Non-pigmented ciliary epithelial cell (primary cell): ENCODE measurements at regions not wholly inside any gene's neighbourhood (a gene's known extent, or its start where the extent isn't known, plus 50 kb on each side); places are given as distances from the start of the nearest gene placed in this dataset.

Experiments
- DNase-seq: peaks from one replicate; pipeline ENCODE4 v3.0.0-alpha.2; 2010; ENCODE audit warnings: low read depth

DNA sequence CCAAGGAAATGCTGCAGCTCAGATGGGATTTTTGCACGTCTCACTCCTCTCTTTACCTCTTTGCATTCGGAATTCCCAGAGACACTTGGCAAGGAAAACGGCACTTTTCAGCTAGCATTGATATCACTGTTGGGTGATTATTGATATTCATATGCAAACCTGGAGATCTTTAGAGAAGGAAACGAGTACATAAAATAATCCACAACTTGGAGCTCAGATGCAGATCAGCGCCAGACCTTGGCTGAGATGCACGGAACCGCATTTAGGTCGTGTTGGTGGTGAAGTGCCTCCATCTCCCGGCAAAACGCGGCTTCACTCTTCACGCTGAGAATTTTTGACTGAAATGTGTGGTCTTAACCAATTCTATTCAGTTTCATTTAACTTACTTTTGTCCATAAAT is 77.2 kb upstream of the ARHGEF7 start:
- DNase-seq = no peak

DNA sequence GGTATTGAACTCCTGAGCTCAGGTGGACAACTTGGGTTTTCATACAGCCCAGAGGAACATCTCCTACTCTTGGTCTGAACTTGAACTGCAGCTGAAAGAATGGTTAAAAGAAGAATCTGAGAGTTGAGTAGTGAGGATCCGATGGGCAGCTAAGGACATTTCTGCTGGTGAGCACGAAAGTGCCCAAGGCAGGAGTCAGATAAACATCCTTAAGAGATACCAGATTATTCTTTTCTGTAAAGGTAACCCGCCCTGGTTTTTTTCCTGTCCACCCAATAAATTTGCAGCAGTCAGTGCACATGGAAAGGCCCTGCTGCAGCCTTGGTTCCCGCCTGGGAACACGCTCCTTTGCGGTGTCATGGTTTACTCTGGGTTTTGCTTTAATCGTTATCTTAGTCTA is 78.4 kb upstream of the ARHGEF7 start:
- no peak for DNase-seq

DNA sequence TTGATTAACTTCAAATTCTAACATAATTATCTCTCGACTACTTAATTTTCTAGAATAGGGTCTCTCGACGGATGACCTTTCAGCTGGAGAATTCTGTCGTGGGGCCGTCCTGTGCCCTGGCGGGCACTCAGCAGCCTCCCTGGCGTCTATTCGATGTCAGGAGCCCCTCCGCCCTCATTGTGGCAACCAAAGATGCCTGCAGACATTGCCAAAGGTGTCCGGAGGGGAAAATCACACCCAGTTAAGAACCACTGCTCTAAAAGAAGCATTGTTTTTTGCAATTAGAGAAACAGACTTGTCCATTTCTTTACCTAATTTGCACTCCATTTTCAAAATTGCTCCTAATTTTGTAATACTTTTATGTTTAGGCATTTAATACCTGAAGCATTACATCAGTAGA is 79.2 kb upstream of the ARHGEF7 start:
- DNase-seq = no peak

DNA sequence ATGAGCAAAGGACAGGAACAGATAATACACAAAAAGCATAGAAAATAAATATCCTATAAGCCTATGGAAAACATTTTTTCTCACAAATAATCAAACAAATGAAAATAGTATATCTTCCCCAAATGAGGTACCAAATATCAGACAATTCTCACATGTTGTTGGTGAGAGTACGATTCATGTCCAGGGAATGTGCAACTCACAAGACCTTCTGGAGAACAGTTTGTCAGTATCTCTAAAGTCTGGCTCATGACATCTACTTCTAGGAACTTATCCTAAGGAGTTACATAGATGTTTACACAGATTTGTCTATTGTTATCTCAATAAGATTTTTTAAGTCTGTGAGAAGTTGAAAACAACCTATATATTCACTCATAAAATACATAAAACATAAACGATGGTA is 80.3 kb upstream of the ARHGEF7 start:
- DNase-seq = no peak

DNA sequence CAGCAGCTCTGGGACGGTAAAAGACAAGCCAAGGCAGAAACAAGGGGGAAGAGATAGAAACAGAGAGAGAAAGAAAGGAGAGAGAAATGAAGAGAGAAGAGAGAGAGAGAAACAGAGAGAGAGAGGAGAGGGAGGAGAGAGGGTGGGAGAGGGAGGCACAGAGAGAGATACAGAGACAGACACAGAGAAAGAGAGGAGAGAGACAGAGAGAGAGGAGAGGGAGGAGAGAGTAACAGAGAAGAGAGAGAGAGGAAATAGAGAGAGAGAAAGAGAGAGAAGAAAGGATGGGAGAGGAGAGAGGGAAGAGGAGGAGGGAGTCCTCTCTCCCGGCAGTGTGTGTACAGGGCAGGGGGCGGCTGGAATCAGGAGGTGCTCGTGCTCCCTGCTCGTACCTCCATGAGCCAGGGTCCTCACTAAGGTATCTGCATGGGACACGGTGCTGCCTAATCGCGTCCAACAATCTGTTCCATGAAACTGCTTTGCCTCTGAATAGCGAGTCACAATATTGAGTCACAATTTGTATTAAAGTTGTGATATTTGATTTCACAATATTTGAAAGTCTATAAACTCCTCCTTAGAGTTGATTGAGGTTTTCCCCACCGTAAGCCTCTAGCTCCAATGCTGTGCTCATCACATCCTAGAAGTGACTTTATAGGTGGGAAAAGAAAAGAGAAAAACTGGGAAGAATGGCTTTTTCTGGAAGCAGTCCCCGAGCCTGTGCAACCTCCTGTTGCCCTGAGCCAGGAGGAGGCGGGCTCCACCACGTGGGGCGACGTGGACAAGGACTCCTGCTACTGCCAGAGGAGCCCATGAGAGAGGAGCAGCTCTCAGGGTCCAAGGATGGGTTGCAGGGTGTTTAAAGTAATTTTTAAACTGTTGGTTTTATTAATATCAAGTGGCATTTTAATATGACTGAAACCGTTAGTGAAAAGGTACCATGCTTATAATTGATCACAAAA is 81.7 kb upstream of the ARHGEF7 start:
- DNase-seq = no peak

DNA sequence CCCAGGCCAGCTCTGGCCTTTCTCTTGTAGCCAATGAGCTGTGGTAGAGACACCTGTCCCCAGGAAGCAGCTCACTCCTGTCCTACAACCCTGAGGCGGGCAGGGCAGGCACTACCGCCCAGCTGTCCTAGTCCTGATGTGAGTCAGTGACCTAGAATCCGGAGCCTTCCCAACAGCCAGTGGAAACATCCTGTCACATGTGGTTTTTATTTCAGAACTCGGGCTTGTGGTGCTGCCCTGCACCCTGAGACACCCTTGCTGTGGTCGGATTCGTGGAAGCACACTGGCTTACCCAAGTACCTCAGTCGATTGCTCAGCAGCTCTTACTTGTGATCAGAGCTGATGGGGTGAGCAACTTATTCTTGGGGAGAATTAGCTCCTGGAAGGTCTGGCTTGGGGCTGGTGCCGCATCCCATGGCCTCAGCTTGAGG is 83.6 kb upstream of the ARHGEF7 start:
- DNase-seq = no peak

DNA sequence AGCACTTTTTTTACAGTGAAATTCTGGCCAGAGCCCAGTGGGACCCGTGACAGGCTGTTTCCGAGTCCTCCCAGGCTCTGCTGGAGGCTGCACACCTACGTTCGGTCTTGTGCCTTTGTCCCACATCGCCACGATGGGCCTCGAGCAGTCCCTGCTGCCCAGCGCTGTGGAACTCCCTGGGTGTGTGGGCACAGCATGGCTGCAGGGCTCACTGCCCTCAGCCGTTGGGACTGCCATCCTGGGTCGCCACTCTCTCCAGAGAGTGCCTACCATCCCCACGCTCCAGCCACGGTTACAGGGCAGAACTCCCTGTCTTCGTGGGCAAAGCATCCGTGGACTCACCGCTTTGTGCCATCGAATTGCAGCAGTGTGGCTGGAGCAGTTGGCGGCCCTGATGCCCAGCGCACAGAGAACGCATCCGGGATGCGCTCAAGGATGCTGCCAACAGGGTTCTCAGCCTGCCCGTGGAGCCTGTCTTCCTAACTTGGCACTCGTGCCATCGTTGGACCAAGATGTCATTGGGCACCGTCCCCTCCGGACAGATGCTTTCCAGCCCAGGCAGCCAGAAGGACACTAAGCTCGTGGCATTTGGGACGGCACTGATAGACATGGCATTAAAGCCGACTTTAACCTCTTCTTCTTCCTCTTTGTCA is 85.0 kb upstream of the ARHGEF7 start:
- DNase-seq = no peak

DNA sequence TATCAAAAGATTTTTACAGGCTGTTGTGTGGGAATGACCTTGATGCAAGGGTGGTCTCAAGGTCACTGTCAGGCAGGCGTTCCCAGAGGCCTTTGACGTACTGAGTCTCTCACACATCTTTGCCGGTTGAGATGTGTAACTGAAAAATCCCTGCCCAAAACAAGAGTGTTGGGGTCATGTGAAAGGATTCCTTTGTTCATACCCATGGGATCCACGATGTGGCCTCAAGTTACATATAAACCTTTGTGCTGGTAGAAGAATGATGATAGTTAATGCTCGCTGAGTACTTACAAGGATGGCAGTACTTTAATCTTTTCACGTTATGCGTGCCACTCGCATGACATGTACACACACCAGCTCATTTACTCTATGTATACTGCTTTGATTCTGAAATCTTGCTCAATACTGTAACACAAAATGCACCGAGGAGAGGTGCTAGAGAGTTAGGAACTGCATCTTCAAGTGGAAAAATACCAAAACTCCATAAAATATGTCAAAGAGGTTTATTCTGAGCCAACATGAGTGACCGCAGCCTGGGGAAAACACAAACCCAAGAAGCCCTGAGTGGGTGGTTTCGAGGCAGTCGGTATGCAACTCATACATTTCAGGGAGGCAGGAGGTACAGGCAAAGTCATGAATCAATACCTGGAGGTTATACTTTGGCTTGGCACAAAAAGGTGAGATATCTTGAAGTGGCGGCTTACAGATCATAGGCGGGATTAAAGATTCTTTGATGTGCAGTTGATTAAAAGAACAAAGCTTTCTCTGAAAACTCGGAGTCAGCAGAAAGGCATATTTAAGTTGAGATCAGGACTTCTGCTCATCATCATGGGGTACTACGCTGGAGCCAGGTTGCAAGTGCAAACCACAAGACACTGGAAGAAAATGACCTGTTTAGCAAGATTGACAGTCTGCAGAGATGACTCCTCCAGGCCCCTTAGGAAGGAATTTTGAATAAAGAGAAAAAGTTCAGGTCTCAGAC is 87.4 kb upstream of the ARHGEF7 start:
- no peak for DNase-seq

DNA sequence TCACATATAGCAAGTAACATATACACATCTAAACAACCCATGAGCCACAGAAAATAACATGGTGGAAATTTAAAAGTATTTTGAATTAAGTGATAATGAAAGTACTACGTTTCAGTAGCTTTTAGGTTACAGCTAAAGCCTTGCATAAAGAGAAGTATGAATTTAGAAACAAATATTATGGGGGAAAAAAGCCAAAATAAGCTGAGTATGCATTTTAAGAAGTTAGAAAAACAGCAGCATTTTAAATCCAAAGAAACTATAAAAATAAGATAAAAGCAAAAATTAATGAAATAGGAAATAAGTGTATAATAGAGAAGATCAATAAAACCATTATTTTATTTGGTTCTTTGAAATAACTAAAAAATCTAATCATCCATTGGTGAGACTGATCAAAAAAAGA is 89.8 kb upstream of the ARHGEF7 start:
- DNase-seq = no peak

DNA sequence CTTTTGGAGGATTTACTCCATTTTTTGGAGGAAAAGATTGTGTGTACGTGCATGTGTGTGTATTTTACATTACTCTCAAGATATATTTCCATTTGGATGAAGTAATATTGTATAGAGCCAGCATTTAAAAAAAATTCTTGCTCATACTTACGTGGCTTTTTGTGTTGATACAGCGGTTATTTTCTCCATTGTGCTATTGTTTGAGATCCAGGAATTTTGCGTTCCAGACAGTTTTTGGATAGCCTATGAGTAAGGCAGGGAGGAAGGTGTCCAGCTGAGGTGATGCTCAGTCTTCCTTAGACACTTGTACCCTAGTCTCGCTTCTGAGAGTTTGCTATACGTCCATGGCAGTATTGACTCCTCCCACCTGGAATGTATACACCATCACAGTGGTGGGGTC is 92.2 kb upstream of the ARHGEF7 start:
- no peak for DNase-seq

DNA sequence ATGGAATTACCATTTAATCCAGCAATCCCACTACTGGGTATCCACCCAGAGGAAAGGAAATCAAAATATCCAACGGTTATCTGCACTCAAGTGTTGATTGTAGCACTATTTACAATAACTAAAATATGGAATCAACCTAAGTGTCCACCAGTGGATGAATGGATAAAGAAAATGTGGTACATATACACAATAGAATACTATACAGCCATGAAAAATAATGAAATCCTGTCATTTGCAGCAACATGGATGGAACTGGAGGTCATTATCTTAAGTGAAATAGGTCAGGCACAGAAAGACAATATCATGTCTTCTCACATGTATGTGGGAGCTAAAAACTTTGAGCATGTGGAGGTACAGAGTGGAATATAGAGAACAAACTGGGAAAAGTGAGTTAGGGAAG is 92.9 kb upstream of the ARHGEF7 start:
- no peak for DNase-seq

DNA sequence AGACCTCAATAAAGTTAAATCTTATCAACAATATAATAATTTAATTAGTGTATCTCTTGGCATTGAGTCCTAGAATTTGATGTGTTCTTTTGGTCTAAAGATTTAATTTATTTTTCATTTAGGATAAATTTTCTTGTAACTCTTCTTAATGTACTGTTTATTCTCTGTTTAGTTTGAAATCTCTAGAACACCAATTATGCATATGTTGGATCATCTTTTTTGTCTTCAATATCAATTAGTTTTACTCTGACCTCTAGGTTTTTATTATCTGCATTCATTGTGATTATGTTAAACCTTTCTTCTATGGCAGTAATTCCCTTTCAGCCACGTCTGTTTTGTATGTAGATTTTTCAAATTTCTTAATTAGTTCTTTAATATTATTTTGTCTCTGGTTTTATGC is 93.8 kb upstream of the ARHGEF7 start:
- DNase-seq = no peak

DNA sequence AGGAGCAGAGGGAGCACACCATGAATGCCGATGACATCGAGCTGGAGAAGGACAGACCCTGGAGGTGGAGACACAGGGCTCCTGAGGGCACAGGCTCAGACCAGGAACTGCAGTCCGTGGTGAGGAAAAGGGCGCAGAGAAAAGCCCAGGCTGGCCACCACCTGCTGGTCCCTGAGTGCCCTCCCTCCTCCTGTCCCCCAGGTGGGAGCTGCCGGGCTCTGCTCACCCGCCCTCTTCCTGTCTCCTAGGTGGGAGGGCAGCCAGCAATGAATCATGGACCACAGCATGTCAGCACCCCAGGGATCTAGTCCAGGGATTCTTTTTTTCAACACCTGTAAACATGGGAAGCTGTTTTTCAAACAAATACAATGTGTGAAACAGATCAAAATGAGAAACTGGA is 94.6 kb upstream of the ARHGEF7 start:
- no peak for DNase-seq

DNA sequence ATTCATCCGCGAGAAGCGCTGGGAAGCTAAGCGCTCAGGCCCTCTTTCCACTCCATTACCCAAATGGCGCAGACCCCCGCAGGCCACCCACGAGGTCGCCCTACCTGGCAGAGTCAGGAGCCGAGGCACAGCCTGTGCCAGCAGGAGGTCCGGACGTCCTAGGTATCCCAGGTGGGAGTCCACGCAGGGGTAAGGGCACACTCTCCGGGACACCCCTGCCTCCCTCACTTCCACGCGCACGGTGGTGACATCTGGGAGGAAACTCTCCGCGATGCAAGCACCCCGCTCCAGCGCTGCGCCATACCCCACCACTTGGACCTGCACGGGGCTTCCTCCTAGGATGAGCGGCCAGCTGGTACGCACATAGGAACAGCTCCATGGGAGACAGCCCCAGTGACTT is 95.1 kb upstream of the ARHGEF7 start:
- no peak for DNase-seq

DNA sequence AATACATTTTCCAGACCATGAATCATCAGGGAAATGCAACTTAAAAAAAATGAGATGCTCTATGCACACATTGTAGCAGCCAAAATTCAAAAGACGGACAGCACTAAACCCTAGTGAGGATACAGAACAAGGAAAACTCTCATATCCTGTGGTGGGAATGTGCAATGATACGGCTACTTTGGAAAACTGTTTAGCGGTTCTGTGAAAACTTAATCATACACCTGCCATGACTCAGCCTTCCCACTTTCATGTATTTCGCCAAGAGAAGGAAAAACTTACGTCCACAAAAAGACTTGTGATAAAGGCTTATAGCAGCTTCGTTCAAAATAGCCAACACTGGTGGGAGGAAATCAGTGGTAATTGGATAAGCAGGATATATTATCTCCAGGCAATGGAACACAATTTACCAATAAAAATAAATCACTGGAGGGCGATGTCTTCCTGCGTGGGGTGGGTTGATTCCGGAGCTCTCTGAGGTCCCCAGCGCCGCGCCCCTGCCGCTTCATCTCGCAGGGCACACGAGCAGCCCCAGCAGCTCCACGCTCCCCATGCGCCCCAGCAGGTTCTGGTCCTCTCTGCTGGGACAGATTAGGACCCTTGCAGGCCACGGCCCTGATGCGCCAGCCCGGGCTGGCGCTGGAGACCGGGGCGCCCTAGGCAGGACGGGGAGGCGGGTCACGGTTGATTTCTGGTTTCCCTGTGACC is 97.2 kb upstream of the ARHGEF7 start:
- no peak for DNase-seq

DNA sequence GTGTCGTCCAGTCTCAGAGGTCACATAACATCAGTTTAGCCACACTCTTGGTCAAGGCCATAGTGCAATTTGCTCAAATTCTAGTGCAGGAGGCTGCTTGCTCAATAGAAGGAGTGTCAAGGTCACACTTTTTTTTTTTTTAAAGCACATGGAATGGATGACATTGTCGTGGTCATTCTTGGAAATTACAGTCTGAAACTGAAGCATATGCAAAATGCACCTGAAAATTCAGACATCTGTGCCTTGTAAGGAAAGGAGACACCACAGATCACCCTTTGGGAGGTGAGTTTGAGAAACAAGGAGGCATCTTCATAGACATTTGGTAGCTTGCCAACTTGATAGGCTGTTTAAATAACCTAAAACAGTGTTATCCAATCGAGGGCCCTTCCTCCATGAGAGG is 98.3 kb upstream of the ANKRD10 start:
- DNase-seq = no peak

DNA sequence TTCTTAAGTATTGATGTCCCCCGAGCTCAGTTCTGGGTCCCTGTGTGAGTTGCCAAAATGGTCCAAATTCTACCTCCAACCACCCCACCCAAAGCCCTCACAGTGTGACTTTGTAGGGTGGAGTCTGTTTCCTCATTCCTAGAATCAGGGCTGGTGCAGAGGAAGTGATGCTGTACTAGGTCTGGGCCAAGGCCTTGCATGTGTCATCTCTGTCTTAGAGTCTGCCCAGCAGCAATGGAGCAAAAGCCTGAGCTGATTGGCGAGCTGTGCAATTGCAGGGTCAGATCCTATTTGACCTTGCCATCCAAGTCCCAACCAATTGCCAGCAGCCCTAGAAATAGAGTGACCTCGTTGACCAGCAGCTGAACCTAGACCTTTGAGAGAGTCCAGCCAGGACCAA is 97.0 kb upstream of the ANKRD10 start:
- no peak for DNase-seq

DNA sequence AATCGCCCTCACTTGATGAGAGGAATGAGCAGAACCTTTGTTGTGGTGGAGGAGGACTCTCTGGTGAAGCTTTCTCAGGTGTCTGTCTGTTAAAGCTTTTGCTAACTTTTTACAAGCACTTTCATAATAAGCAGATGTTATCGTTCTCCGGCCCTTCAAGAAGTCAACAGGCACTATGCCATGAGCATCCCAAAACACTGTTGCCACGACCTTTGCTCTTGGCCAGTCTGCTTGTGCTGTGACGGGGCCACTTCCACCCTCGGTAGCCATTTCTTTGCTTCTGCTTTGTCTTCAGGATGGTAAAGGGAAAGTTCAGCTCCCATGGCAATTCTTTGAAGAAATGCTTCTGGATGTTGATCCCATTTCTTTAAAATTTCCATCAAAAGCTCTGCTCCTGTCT is 93.5 kb upstream of the ANKRD10 start:
- DNase-seq = no peak

DNA sequence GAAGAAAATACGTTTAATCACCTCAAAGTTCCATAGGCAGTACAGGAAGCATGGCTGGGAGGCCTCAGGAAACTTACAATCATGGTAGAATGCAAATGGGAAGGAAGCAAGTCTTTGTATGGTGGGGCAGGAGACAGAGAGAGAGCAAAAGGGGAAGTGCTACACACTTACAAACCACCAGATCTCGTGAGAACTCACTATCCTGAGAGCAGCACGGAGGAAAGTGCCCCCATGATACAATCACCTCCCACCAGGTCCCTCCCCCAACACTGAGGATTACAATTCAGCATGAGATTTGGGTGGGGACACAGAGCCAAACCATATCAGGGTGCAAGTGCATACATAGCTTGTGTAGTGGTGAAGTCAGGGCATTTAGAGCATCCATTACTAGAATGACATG is 92.3 kb upstream of the ANKRD10 start:
- no peak for DNase-seq

DNA sequence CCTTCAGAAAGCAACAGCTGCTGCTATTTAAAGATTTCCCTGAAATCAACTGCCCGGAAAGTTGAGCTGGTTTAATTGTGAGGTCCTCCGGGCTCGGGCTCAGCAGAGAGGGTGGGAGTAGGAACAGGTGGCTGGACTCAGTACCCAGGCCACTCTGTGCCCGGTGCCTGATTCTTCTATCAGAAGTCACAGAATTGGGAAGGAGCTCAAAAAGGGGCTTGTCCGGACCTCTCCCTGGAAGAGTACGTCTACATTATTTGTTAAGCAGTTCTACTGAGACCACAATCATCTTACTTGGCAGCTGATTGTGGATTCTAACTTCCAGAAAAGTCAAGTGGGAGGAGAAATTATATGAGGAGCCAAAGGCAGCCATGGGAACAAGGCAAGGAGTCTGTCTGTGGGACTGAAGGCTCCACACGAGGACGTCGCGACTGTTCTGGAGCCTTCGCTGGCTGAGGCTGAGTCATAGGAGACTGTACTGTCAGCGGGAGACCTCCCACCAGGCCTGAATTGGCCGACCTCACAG is 91.7 kb upstream of the ANKRD10 start:
- DNase-seq = peak; percentile 70

DNA sequence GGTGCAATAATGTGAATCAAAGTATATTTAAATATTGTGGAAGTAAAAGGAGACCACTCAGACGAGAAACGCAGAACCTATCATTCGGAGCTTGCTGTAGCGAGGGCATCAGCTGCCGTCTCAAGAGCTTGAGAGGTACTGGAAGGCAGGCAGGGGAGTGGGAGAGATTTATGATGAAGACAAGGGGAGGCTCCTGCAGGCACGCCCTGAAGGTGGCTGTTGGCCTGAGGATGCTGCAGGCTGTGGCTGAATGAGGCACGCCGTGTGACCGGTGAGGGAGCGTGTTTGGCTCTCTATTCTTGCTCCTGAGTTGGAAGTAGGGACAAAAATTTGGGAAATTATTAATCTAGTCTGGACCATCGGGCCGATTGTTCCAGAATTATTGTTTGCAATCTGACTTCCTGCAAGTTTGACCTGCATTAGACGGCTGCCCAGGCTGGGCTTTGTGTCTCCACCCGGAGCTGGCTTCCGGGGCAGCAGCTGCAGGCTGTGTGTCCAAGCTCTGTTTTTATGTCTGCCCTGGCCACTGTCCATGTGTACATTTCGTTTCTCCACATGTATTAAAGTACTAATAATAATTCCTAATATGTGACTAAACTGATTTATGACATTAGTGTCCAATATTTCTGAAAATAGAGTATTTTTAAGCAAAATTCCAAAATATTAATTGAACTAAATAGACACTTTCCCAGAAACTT is 91.1 kb upstream of the ANKRD10 start:
- no peak for DNase-seq
